T1000 (cell line): ENCODE measurements at regions not wholly inside any gene's neighbourhood (a gene's known extent, or its start where the extent isn't known, plus 50 kb on each side); places are given as distances from the start of the nearest gene placed in this dataset.

Experiments used
- DNase-seq: peaks from one replicate; lab custom pipeline; 2025; ENCODE audit warnings: mixed read lengths; lab: John Stamatoyannopoulos, UW

DNA sequence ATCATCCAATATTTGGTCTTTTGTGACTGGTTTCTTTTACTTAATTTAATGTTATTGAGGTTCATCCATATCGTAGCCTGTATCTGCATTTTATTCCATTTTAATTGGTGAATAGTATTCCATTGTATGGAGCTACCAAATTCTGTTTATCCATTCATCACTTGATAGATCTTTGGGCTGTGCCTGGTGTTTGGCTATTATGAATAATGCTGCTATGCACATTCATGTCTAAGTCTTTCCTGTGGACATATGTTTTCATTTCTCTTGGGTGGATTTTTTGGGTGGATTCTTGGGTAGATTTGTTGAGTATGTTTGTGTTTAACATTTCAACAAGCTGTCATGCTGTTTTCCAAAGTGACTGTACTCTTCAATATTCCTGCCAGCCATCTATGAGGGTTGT, 52.5 kb upstream of the NEDD4L start:
- no peak for DNase-seq

GRCh38 chr18:57989536-57989935, 54.5 kb upstream of the NEDD4L start:
- DNase-seq: no peak

GRCh38 chr18:57984490-57985115, 59.4 kb upstream of the NEDD4L start:
- DNase-seq: no peak

GRCh38 chr18:57983965-57984364, 60.1 kb upstream of the NEDD4L start:
- DNase-seq: no peak

GRCh38 chr18:57983472-57983871, 60.6 kb upstream of the NEDD4L start:
- no peak for DNase-seq

GRCh38 chr18:57982372-57983021, 61.5 kb upstream of the NEDD4L start:
- no peak for DNase-seq

GRCh38 chr18:57981308-57982028, 62.6 kb upstream of the NEDD4L start:
- no peak for DNase-seq

- no peak for DNase-seq
These were observed 63.3 kb upstream of the NEDD4L start for GRCh38 chr18:57980573-57981307.

DNA sequence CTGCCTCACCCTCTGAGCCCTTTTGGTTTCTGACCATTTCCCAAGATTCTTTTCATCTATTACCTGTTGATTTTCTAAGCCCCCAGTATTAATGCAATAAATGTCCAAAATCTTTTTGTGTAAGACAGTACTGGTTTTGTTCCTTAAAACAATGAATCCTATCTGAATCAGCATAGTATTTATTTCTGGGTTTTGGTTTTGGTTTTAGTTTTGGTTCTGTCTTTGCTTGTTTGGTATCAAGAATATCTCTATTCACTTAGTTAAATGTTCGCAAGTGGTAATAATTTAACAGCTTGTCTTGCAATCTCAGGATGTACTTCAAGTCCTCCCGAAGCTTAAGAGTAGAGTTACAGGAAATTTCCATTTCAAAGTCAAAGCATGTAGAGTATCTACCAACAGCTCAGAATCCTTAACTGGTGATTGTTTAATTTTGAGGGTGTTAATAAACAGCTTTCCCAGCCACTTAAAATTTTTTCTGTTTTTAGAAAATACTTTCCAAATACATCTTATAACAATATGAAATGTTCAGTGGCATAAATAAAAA, 67.7 kb upstream of the NEDD4L start:
- no peak for DNase-seq

DNA sequence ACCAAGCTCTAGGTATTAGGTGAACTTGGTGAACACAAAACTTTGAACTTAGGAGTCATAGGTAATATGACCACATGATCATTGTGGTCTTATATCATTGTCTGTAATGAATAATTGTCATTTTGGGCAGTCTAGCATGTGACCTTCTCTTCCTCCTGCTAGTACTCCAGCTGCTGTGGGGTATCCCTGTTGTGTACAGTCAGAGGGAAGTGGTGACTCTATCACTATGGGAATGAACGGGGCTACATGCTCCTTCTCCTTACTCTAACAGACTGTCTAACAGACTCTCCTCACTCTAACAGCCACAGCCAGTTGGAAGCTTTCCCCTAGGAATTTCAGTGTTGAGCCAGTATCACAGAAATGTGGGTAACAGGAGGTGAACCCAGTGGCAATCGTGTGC, 68.2 kb upstream of the NEDD4L start:
- DNase-seq: no peak

- no peak for DNase-seq
These were observed 69.3 kb upstream of the NEDD4L start for GRCh38 chr18:57974585-57975265.

DNA sequence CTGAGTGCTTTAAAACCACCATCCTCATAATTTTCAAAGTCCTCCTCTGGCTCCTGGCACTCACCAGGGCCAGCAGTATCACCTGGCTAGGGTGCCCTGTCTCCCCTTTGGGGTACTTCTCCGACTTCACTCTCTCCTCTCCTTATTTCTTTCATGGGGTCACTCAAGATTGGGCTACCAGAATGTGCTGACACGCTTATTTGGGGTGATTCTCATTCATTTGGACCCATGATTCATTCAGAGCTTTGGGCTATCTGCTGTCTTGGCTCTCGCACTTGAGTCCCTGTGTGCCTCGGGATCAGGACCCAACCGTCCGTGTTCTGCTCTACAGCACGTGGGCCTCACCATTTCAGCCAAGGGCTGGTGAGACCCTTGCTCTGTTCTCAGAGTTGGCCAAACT, 70.1 kb upstream of the NEDD4L start:
- DNase-seq: no peak

DNA sequence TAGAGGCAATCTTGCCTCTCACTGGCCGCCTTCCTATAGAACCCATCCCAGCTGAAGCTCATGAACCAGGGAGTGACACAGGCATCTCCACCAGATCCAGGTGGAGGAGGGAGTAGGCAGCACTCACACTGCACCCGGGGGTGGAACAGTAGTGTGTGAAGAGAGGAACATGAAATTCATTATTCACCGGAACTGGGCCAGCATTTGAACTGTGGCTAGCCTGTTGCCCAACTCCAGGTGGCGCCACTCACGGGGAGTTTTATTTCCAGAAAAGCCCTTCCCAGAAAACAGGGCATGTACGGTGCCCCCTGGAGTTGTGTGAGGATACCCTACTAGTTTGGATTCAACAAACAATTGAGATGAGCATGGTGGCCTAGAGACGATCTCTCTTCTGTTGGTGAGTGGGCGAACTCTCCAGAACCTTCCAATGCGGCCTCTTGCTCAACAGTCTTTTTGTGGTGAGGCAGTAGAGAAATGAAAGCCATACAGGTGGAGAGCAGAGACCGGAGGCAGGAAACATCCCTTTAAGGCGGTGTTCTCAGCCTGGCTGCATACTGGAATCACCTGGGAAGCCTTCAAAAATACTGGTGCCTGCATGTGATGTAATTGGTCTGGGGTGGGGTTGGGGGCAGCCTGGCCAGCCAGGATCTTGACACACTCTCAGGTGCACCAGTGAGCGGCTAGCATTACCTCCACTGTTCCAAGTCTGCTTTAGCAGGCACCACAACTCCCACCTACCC, 73.5 kb upstream of the NEDD4L start:
- no peak for DNase-seq

GRCh38 chr18:57969824-57970223, 74.2 kb upstream of the NEDD4L start:
- DNase-seq: no peak

- DNase-seq: no peak
These were observed 78.8 kb upstream of the NEDD4L start for GRCh38 chr18:57965246-57965645.

DNA sequence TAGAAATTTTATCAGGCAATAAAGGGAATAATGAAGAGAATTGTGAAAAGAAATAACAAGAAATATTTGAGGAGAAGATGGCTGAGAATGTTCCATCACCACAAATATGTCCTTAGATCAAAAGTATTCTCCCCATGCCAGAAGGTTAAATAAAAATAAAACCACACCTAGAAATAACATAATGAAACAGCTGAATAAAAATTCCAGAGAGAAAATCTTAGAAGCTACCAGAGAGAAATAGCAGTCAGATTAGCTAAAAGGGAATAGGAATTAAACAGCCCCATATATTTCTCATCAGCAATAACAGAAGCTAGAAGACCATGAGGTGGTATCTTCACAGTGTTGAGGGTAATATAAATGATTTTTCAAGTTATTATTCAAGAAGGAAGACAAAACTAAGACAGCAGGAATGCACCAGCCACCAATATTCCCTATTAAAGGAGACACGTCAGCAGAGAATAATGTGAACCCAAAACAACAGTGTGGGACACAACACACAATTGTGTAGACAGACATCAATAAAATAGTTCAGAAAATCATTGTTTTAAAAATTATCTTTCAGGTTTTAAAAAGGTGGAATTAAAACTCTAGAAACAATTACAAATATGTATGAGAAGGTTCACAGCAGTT, 82.0 kb upstream of the NEDD4L start:
- DNase-seq: no peak

GRCh38 chr18:57961411-57961810, 82.6 kb upstream of the NEDD4L start:
- DNase-seq: no peak

GRCh38 chr18:57959278-57959677, 84.7 kb upstream of the NEDD4L start:
- DNase-seq: no peak

GRCh38 chr18:57957210-57957609, 86.8 kb upstream of the NEDD4L start:
- DNase-seq: no peak

GRCh38 chr18:57956491-57956890, 87.5 kb upstream of the NEDD4L start:
- no peak for DNase-seq

DNA sequence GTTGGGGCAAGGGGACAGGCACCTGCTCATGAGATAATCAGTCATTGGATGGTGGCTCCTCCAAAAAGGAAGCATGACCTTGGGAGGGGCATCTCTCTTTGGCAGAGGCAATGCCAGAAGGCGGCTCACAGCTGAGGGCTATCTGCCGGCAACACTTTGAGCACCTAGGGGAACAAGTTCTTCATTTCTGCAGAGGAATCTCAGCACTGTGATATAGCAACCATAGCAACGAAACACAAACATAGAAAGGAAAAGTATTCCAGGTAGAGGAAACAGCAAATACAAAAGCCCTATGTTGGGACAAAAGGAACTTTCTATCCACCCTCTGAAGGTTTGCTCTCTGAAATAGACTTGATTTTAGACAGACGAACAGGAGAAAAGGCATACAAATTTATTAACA, 89.1 kb upstream of the NEDD4L start:
- DNase-seq: no peak
